K562 (cell line): ENCODE measurements at regions not wholly inside any gene's neighbourhood (a gene's known extent, or its start where the extent isn't known, plus 50 kb on each side); places are given as distances from the start of the nearest gene placed in this dataset.

ENCODE experiments used
- FOXA1 ChIP-seq: fragments of 450-650 bp; IDR thresholded peaks from 2 replicates; pipeline ENCODE4 v1.6.1; 2016; ENCODE audit warnings: mild to moderate bottlenecking, borderline replicate concordance
- KLF6 ChIP-seq: fragments of 250-450 bp; sonication (Bioruptor Pico); IDR thresholded peaks from 2 replicates; pipeline ENCODE4 v1.4.0; 2020; ENCODE audit warnings: mild to moderate bottlenecking, moderate library complexity, borderline replicate concordance
- NFATC3 ChIP-seq: fragments of 450-650 bp; IDR thresholded peaks from 2 replicates; pipeline ENCODE4 v1.6.1; 2017; ENCODE audit warnings: mild to moderate bottlenecking
- NR4A1 ChIP-seq, 2 experiments: fragments of 250-450 bp in 1 of 2; fragments of 450-650 bp in 1 of 2; sonication (Bioruptor Pico) in 1 of 2; IDR thresholded peaks; 2 replicates each; pipeline versions ENCODE4 v1.4.0 to v1.6.1; 2016 to 2020; ENCODE audit warnings: mild to moderate bottlenecking in 2 of 2, missing compliant biosample characterization in 1 of 2, missing genetic modification characterization in 1 of 2, moderate library complexity in 1 of 2
- ZNF274 ChIP-seq: IDR thresholded peaks from 2 replicates; pipeline ENCODE4 v1.6.1; 2011; ENCODE audit warnings: low read depth, mild to moderate bottlenecking, low read length, moderate library complexity, borderline replicate concordance
- TF ChIP-seq, protein P1 (sequence below), 3 experiments: IDR thresholded peaks in 2 of 3; conservative IDR thresholded peaks in 1 of 3; 2 replicates each; pipeline ENCODE4 v1.5.1; 2011 to 2012; ENCODE audit warnings: low read length in 3 of 3, mild to moderate bottlenecking in 3 of 3, control low read depth in 2 of 3, improper control_type of control experiment in 1 of 3, inconsistent platforms in 1 of 3, low read depth in 1 of 3, mixed read lengths in 1 of 3, moderate library complexity in 1 of 3; ENCODE audit not compliant: insufficient read depth in 2 of 3

- TF ChIP-seq KLF6 (no peak), FOXA1 (no peak), ZNF274 (no peak), NFATC3 (no peak), NR4A1 (CRISPR knock-in tag; IDR thresholded peaks at IDR 0.05) (no peak), NR4A1 (tag; IDR thresholded peaks at IDR 0.05) (no peak)
- TF ChIP-seq, protein P1, sequence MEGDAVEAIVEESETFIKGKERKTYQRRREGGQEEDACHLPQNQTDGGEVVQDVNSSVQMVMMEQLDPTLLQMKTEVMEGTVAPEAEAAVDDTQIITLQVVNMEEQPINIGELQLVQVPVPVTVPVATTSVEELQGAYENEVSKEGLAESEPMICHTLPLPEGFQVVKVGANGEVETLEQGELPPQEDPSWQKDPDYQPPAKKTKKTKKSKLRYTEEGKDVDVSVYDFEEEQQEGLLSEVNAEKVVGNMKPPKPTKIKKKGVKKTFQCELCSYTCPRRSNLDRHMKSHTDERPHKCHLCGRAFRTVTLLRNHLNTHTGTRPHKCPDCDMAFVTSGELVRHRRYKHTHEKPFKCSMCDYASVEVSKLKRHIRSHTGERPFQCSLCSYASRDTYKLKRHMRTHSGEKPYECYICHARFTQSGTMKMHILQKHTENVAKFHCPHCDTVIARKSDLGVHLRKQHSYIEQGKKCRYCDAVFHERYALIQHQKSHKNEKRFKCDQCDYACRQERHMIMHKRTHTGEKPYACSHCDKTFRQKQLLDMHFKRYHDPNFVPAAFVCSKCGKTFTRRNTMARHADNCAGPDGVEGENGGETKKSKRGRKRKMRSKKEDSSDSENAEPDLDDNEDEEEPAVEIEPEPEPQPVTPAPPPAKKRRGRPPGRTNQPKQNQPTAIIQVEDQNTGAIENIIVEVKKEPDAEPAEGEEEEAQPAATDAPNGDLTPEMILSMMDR (IDR thresholded peaks at IDR 0.05 in 2 of 3, conservative IDR thresholded peaks at IDR 0.05 in 1 of 3; ENCODE audit: insufficient read depth in 2 of 3, low read depth in 1 of 3, low read length in 3 of 3), result peak in 2 of 3 experiments; percentile 20 to 39; a peak in 2 of 6 replicates
Measured at GRCh38 chr1:229984310-229984991, 82.6 kb upstream of the GALNT2 start.
